OCI-LY7 (cell line): ENCODE measurements at regions not wholly inside any gene's neighbourhood (a gene's known extent, or its start where the extent isn't known, plus 50 kb on each side); places are given as distances from the start of the nearest gene placed in this dataset.
A peak's percentile ranks its signal among the peaks of the same experiment; 100 is the strongest.

Experiments used
- BruUV-seq: library from RNA; stranded (reverse); fragments of 400-500 nt; replicated peaks from 2 replicates; lab custom pipeline; 2021; lab: Mats Ljungman, UMichigan
- CTCF ChIA-PET: fragments of 300-600 bp; sonication (Branson Sonifier 250); formaldehyde crosslinking; loops from one replicate; lab custom pipeline; 2022; ENCODE audit warnings: antibody characterized with exemption; ENCODE audit not compliant: unreplicated experiment; lab: Charles Lee
- POLR2A ChIA-PET: fragments of 300-600 bp; sonication (Branson Sonifier 250); formaldehyde crosslinking; loops from one replicate; lab custom pipeline; 2022; ENCODE audit warnings: antibody characterized with exemption; lab: Charles Lee
- DNase-seq: peaks from one replicate; pipeline ENCODE4 v3.0.0-alpha.2; 2015; ENCODE audit warnings: low spot score
- H2AFZ ChIP-seq: fragments of 200-600 bp; sonication (generic), shearing (Covaris generic); 2 replicates; pipeline ENCODE4 v1.6.1; 2014; ENCODE audit warnings: mild to moderate bottlenecking, antibody characterized with exemption, low read length, moderate library complexity
- H3K27ac ChIP-seq: fragments of 200-600 bp; sonication (generic); 2 replicates; pipeline ENCODE4 v1.5.1; 2014; ENCODE audit warnings: mixed run types, low read depth, mild to moderate bottlenecking, moderate library complexity, low read length, inconsistent platforms; ENCODE audit not compliant: poor library complexity, severe bottlenecking
- H3K36me3 ChIP-seq: fragments of 200-600 bp; sonication (generic); 2 replicates; pipeline ENCODE4 v1.6.1; 2014; ENCODE audit warnings: mild to moderate bottlenecking, antibody characterized with exemption, low read length, moderate library complexity, mixed read lengths; ENCODE audit not compliant: insufficient read depth
- H3K4me1 ChIP-seq: fragments of 200-600 bp; sonication (generic); 2 replicates; pipeline ENCODE4 v1.5.1; 2014; ENCODE audit warnings: mild to moderate bottlenecking, low read length; ENCODE audit not compliant: insufficient read depth, poor library complexity, severe bottlenecking
- H3K4me2 ChIP-seq: fragments of 200-600 bp; sonication (generic); 2 replicates; pipeline ENCODE4 v1.6.1; 2014; ENCODE audit warnings: mild to moderate bottlenecking, low read length
- H3K4me3 ChIP-seq: fragments of 200-600 bp; sonication (generic); 2 replicates; pipeline ENCODE4 v1.5.1; 2014; ENCODE audit warnings: mild to moderate bottlenecking, low read depth, low read length; ENCODE audit not compliant: poor library complexity, severe bottlenecking
- H3K79me2 ChIP-seq: fragments of 200-600 bp; sonication (generic); 2 replicates; pipeline ENCODE4 v1.6.1; 2016; ENCODE audit warnings: low read depth, mild to moderate bottlenecking, low read length, moderate library complexity, mixed read lengths; ENCODE audit not compliant: insufficient read depth
- H3K9me2 ChIP-seq: fragments of 200-600 bp; sonication (generic); 2 replicates; pipeline ENCODE4 v1.6.1; 2016; ENCODE audit warnings: mild to moderate bottlenecking, low read length, mixed read lengths; ENCODE audit not compliant: insufficient read depth
- H3K9me3 ChIP-seq: fragments of 200-600 bp; sonication (generic); 2 replicates; pipeline ENCODE4 v1.6.1; 2014; ENCODE audit warnings: mild to moderate bottlenecking, mixed run types, low read length, mixed read lengths
- H4K20me1 ChIP-seq: fragments of 200-600 bp; sonication (generic); 2 replicates; pipeline ENCODE4 v1.6.1; 2014; ENCODE audit warnings: mild to moderate bottlenecking, antibody characterized with exemption, low read length, moderate library complexity, mixed read lengths; ENCODE audit not compliant: insufficient read depth
- CTCF ChIP-seq: fragments of 200-600 bp; sonication (generic); conservative IDR thresholded peaks from 2 replicates; pipeline ENCODE4 v1.5.1; 2014; ENCODE audit warnings: mild to moderate bottlenecking, antibody characterized with exemption, low read length, moderate library complexity, mixed read lengths
- EZH2phosphoT487 ChIP-seq: fragments of 200-600 bp; sonication (generic); IDR thresholded peaks from 2 replicates; pipeline ENCODE4 v1.6.1; 2018; ENCODE audit warnings: low read depth, borderline replicate concordance, mild to moderate bottlenecking, mixed run types, antibody characterized with exemption, low read length, moderate library complexity, mixed read lengths
- intact Hi-C: fragments of 100-400 bp; cut with micrococcal nuclease; formaldehyde crosslinking; loops from one replicate; pipeline ENCODE4 v1.10.0; 2022; ENCODE audit not compliant: unreplicated experiment

- Histone ChIP-seq H3K4me2 (no peak overlapping the region), H3K4me1 (peaks cover 13% of the 10 kb centered on the region), H4K20me1 (no peaks in the 10 kb centered on the region), H3K4me3 (no peak overlapping the region), H3K36me3 (no peaks in the 10 kb centered on the region), H3K79me2 (no peaks in the 10 kb centered on the region), H3K9me2 (no peaks in the 10 kb centered on the region), H3K9me3 (no peaks in the 10 kb centered on the region), H2AFZ (no peak overlapping the region), H3K27ac (no peak overlapping the region)
- POLR2A ChIA-PET, result no interaction called here
- intact Hi-C loops, result loop anchor here (1.0 to 10.0 kb wide), 2 partner anchors 90 to 148 kb away; no protein-coding TSS in a partner anchor
- BruUV-seq, result no TSS peak
- CTCF ChIA-PET, result interaction anchor here (0.5 to 1.9 kb wide), 3 partner anchors 23 to 654 kb away, joined by 4 to 5 read pairs (median 4); no protein-coding TSS in a partner anchor
- TF ChIP-seq CTCF, result no peak
- no peak for TF ChIP-seq EZH2phosphoT487
- DNase-seq, result no peak
These were observed 220.1 kb upstream of the GSE1 start for GRCh38 chr16:85392756-85393673.

GRCh38 chr16:85393674-85394451 is 219.3 kb upstream of the GSE1 start:
- TF ChIP-seq EZH2phosphoT487 (no peak), CTCF (peak; percentile 89)
- no peaks in the 10 kb centered on the region for H4K20me1 ChIP-seq
- H3K9me2 ChIP-seq, result no peaks in the 10 kb centered on the region
- H3K4me2 ChIP-seq, result no peak overlapping the region
- no peak overlapping the region for H3K4me3 ChIP-seq
- no peaks in the 10 kb centered on the region for H3K79me2 ChIP-seq
- DNase-seq, result peak; percentile 73
- BruUV-seq, result no TSS peak
- CTCF ChIA-PET, result interaction anchor here (1.9 kb wide), 1 partner anchor 22 kb away, joined by 4 read pairs; no protein-coding TSS in a partner anchor
- H3K27ac ChIP-seq, result no peak overlapping the region
- H3K36me3 ChIP-seq, result no peaks in the 10 kb centered on the region
- POLR2A ChIA-PET, result no interaction called here
- intact Hi-C loops, result loop anchor here (1.0 to 10.0 kb wide), 2 partner anchors 91 to 149 kb away; no protein-coding TSS in a partner anchor
- no peaks in the 10 kb centered on the region for H3K9me3 ChIP-seq
- peaks cover 13% of the 10 kb centered on the region for H3K4me1 ChIP-seq
- no peak overlapping the region for H2AFZ ChIP-seq
